ENCODE measurements at regions not wholly inside any gene's neighbourhood (a gene's known extent, or its start where the extent isn't known, plus 50 kb on each side); places are given as distances from the start of the nearest gene placed in this dataset.

GRCh38 chr11:16572945-16573344 lies 165.5 kb upstream of the C11orf58 start:
- peak in 1 of 2 donors; percentile 46 for ATAC-seq
- DNase-seq: no peak
- no peaks in the 10 kb centered on the region for H3K9me3 ChIP-seq

GRCh38 chr11:16561150-16561549 lies 177.3 kb upstream of the C11orf58 start:
- no peak for ATAC-seq
- Histone ChIP-seq H3K4me3 (no peak overlapping the region), H3K9me3 (no peaks in the 10 kb centered on the region), H3K4me1 (no peaks in the 10 kb centered on the region), H3K27ac (no peak overlapping the region), H3K27me3 (ENCODE audit: low read depth) (no peaks in the 10 kb centered on the region), H3K36me3 (no peaks in the 10 kb centered on the region)
- no peak for TF ChIP-seq CTCF (IDR thresholded peaks at IDR 0.05)
- DNase-seq: no peak
- intact Hi-C loops (cut with DNase I): no loop called here

More at GRCh38 chr11:16572945-16573344, 165.5 kb upstream of the C11orf58 start:
- H3K27me3 ChIP-seq (ENCODE audit: low read depth): no peaks in the 10 kb centered on the region
- H3K27ac ChIP-seq: no peak overlapping the region
- H3K36me3 ChIP-seq: no peaks in the 10 kb centered on the region
- no peaks in the 10 kb centered on the region for H3K4me1 ChIP-seq
- no peak for TF ChIP-seq CTCF (IDR thresholded peaks at IDR 0.05)
- intact Hi-C loops (cut with DNase I): no loop called here
- no peak overlapping the region for H3K4me3 ChIP-seq

- Histone ChIP-seq H3K4me3 (no peak overlapping the region), H3K4me1 (no peaks in the 10 kb centered on the region), H3K27ac (no peak overlapping the region), H3K27me3 (ENCODE audit: low read depth) (no peaks in the 10 kb centered on the region), H3K9me3 (no peaks in the 10 kb centered on the region), H3K36me3 (no peaks in the 10 kb centered on the region)
- no peak for TF ChIP-seq CTCF (IDR thresholded peaks at IDR 0.05)
- DNase-seq: no peak
- no peak for ATAC-seq
- intact Hi-C loops (cut with DNase I): no loop called here
Observed at GRCh38 chr11:16558494-16558893, 180.0 kb upstream of the C11orf58 start.

- no peak for TF ChIP-seq CTCF (IDR thresholded peaks at IDR 0.05)
- Histone ChIP-seq H3K4me3 (no peak overlapping the region), H3K36me3 (no peaks in the 10 kb centered on the region), H3K4me1 (no peaks in the 10 kb centered on the region), H3K27me3 (ENCODE audit: low read depth) (no peaks in the 10 kb centered on the region), H3K27ac (no peak overlapping the region), H3K9me3 (no peaks in the 10 kb centered on the region)
- ATAC-seq (no peak), DNase-seq (no peak)
- intact Hi-C loops (cut with DNase I): no loop called here
Observed at GRCh38 chr11:16555956-16556355, 182.5 kb upstream of the C11orf58 start.

- Histone ChIP-seq H3K27me3 (ENCODE audit: low read depth) (no peaks in the 10 kb centered on the region), H3K9me3 (no peaks in the 10 kb centered on the region), H3K4me1 (no peaks in the 10 kb centered on the region), H3K4me3 (no peak overlapping the region), H3K27ac (no peak overlapping the region), H3K36me3 (no peaks in the 10 kb centered on the region)
- DNase-seq (no peak), ATAC-seq (no peak)
- no peak for TF ChIP-seq CTCF (IDR thresholded peaks at IDR 0.05)
- intact Hi-C loops (cut with DNase I): no loop called here
Observed at GRCh38 chr11:16554361-16554760, 184.1 kb upstream of the C11orf58 start.

GRCh38 chr11:16547879-16548278 lies 190.6 kb upstream of the C11orf58 start:
- H3K27ac ChIP-seq: no peak overlapping the region
- no peaks in the 10 kb centered on the region for H3K36me3 ChIP-seq
- no peaks in the 10 kb centered on the region for H3K4me1 ChIP-seq
- no peaks in the 10 kb centered on the region for H3K27me3 ChIP-seq (ENCODE audit: low read depth)
- no peak for TF ChIP-seq CTCF (IDR thresholded peaks at IDR 0.05)
- intact Hi-C loops (cut with DNase I): no loop called here
- no peaks in the 10 kb centered on the region for H3K9me3 ChIP-seq
- no peak for ATAC-seq
- no peak for DNase-seq
- H3K4me3 ChIP-seq: no peak overlapping the region

All from lower lobe of right lung (tissue), 2 donors.